Right kidney (tissue), 1 donor: ENCODE measurements at regions not wholly inside any gene's neighbourhood (a gene's known extent, or its start where the extent isn't known, plus 50 kb on each side); places are given as distances from the start of the nearest gene placed in this dataset.
A peak's percentile ranks its signal among the peaks of the same experiment; 100 is the strongest.
"Not testable (repeated sequence)": the region's sequence is repeated elsewhere in the genome, so short reads cannot be mapped to it uniquely, and the experiment has no call there.

Experiments used
- DNase-seq: peaks from one replicate; pipeline ENCODE4 v3.0.0-alpha.2; 2016

- peak; percentile 96 for DNase-seq
Measured at GRCh38 chr17:30731210-30732132, 93.0 kb downstream of the CRLF3 start.

GRCh38 chr17:30730837-30731209 is 93.7 kb downstream of the CRLF3 start:
- DNase-seq: not testable (repeated sequence)

- DNase-seq: not testable (repeated sequence)
Measured at GRCh38 chr17:30730171-30730836, 94.2 kb downstream of the CRLF3 start.

- not testable (repeated sequence) for DNase-seq
Measured at GRCh38 chr17:30729471-30730170, 94.9 kb downstream of the CRLF3 start.

GRCh38 chr17:30727517-30727916 is 97.0 kb downstream of the CRLF3 start:
- not testable (repeated sequence) for DNase-seq

GRCh38 chr17:30726734-30727133 is 97.8 kb downstream of the CRLF3 start:
- not testable (repeated sequence) for DNase-seq

- not testable (repeated sequence) for DNase-seq
Measured at GRCh38 chr17:30726310-30726709, 98.2 kb downstream of the CRLF3 start.

GRCh38 chr17:30724034-30724650 is 100.3 kb downstream of the CRLF3 start:
- not testable (repeated sequence) for DNase-seq

- DNase-seq: not testable (repeated sequence)
Measured at GRCh38 chr17:30722114-30722780, 102.2 kb downstream of the CRLF3 start.

- DNase-seq: not testable (repeated sequence)
Measured at GRCh38 chr17:30720971-30721370, 103.5 kb downstream of the CRLF3 start.

- no peak for DNase-seq
Measured at GRCh38 chr17:30720013-30720471, 104.5 kb downstream of the CRLF3 start.

- DNase-seq: not testable (repeated sequence)
Measured at GRCh38 chr17:30719131-30719973, 105.1 kb downstream of the CRLF3 start.

GRCh38 chr17:30718691-30719090 is 105.8 kb downstream of the CRLF3 start:
- not testable (repeated sequence) for DNase-seq

GRCh38 chr17:30718099-30718447 is 106.4 kb downstream of the CRLF3 start:
- DNase-seq: not testable (repeated sequence)

- DNase-seq: no peak
Measured at GRCh38 chr17:30717291-30718098, 107.0 kb downstream of the CRLF3 start.

- no peak for DNase-seq
Measured at GRCh38 chr17:30716461-30717290, 107.8 kb downstream of the CRLF3 start.

GRCh38 chr17:30714825-30715622 is 109.5 kb downstream of the CRLF3 start:
- not testable (repeated sequence) for DNase-seq

GRCh38 chr17:30713805-30714204 is 110.7 kb downstream of the CRLF3 start:
- DNase-seq: not testable (repeated sequence)
